GM04504 (cell line): ENCODE measurements at regions not wholly inside any gene's neighbourhood (a gene's known extent, or its start where the extent isn't known, plus 50 kb on each side); places are given as distances from the start of the nearest gene placed in this dataset.
A peak's percentile ranks its signal among the peaks of the same experiment; 100 is the strongest.
"Not testable (repeated sequence)": the region's sequence is repeated elsewhere in the genome, so short reads cannot be mapped to it uniquely, and the experiment has no call there.

Source experiments
- DNase-seq: peaks from one replicate; pipeline ENCODE4 v3.0.0-alpha.2; 2012; ENCODE audit warnings: low read depth

DNA sequence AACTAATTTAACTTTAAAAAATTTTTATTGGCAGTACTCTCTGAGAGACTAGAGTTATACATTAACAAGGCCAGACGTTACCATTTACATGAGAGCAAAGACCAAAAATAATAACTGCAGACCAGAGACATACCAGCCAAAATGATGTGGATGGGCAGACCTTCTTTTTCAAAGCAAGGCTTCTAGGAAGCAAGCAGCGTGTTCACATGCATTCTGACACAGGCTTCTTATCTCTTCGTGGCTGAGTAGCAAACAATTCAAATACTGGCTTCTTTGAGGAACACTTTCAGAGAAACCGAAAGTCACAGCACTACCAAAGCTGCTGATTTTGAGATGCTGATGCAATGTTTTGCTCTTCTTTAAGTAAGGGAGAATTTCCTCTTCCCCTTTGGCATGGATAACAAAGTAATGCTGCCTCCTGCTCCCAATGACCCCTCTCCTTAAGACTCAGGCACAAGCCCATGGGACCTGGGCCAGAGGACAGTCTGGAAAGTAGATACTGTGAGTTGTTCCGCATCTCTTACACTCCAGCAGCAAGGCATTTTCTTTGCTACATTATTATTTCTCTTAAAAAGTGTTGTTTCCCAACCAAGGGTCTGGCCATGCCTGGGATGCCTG, 181.9 kb downstream of the MREG start:
- no peak for DNase-seq

DNA sequence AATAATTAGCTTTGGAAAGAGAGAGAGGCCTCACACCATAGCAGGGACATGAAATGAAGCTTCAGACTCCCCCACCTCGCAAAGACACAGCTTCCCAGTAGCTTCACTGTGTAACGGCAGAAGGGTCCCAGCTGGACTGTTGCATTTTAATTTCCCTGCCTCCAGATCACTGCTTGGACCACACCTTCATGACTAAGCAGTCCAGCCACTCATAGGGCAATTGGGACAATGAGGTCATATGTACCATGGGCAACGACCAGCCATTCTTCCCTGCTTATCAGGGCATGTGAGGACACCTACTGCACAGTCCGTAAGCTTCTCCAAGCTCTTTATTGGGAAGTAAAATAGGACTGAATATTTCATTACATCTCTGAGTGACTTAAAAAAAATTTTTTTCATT, 183.0 kb downstream of the MREG start:
- peak; percentile 50 for DNase-seq

DNA sequence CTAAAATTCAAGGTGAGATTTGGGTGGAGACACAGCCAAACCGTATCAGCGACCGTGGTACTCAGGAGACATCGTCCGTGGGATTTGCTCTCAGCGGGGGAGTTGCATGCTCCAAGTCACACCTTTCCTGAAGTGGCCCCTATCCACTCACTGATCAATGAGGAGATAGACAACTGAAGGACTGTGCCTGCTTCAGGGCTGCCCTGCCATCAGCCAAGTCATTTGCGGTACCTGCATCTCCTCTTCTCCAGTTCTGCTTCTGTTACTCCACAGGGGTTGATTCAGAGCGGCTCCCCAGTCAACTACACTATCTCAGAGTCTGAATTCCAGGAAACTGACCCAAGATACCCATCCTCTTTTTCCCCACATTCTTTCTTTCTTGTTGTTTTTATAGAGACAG, 184.1 kb downstream of the MREG start:
- no peak for DNase-seq

DNA sequence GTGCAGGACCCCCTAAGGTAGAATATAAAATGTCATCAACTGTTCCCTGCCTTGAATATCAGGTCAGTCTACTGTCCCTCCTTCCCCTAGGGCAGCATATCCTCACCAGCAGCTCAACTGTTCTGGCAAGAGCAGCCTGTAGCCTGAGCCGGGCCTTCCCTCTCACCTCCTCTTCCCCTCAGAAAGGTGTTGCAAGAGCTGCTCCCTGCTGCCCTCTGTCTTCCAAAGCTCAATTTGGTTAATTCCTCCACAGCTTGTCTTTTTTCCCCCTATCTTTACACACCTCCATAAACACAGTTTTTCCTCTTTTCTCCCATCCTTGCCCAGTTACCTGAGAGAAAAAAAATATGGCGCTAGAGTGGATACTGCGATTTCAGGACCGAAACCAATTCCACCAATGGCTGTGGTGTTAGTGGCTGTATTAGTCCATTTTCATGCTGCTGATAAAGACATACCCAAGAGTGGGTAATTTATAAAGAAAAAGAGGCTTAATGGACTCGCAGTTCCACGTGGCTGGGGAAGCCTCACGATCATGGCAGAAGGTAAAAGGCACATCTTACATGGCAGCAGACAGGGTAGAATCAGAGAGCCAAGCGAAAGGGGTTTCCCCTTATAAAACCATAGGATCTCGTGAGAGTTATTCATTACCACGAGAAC, 184.7 kb downstream of the MREG start:
- DNase-seq, result peak; percentile 36

DNA sequence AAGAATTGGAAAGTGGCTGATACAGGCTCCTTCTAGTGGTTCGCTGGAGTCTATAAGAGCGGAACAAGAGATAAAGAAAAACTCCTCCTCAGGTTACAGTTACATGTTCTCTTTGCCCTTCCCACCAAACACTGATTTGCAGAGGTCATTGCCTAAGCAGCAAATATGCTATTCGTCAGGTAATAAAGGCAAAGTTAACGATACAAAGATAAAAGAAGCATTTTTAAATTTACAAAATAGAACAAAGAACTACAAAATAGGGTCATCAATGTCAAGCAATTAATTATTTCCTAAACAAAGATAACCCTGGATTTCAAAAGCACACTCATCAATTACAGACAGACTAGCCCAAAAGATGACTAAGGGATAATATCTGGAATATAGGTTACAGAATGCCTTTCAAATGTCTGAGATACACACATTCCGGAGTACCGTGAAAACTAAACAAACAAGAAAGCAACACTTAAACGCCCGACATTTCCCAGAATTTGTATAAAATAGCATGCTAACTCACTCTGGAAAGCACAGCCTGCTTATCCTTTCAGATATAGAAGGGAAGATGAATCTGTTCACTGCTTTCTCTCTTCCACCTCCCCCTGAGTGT, 186.4 kb downstream of the MREG start:
- DNase-seq, result no peak

DNA sequence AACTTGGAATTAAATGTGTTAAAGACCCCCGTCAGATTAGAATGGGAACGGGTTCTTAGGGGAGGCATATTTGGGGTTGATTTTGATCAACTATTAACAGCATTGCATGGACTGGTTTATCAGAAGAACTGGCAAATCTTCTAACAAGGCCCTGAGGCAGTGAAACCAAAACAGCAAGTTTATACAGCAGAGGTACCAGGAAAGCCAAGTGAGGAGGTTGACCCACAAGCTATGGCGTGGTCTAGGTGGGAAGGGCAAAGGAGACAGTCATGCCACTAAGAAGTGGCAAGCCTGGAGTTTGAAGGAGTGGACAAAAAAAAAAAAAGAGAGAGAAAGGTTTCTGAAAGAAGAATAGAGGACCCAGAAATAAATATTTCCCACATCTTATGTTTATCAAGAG, 187.0 kb downstream of the MREG start:
- DNase-seq, result no peak

DNA sequence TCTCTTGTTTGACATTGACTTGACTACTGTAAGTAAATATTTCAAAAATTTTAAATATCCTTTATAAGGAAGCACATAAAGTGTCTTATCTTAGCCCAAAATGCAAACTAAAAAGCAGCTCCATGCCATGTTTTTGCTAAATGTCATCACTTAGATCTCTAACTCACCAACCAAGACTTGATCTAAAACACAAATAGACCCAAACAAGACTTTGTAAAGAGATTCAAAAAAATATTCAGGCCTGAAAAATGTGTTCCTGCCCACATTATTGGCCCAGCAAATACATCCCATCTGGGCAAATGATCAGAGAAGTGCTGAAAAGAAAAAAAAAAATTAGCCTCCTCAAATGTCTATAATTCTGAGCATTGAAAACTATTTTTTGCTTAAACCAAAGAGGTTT, 187.6 kb downstream of the MREG start:
- peak; percentile 52 for DNase-seq

DNA sequence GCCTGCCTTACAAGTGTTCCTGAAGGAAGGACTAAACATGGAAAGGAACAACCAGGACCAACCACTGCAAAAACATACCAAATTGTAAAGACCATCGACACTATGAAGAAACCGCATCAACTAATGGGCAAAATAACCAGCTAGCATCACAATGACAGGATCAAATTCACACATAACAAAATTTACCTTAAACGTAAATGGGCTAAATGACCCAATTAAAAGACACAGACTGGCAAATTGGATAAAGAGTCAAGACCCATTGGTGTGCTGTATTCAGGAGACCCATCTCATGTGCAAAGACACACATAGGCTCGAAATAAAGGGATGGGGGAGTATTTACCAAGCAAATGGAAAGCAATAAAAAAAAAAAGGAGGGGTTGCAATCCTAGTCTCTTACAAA, 192.1 kb downstream of the MREG start:
- DNase-seq, result not testable (repeated sequence)

DNA sequence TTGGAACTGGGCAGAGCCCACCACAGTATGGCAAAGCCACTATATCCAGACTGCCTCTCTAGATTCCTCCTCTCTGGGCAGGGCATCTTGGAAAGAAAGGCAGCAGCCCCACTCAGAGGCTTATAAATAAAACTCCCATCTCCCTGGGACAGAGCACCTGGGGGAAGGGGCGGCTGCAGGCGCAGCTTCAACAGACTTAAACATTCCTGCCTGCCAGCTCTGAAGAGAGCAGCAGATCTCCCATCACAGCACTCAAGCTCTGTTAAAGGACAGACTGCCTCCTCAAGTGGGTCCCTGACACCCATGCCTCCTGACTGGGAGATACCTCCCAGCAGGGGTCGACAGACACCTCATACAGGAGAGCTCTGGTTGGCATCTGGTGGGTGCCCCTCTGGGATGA, 193.6 kb downstream of the MREG start:
- not testable (repeated sequence) for DNase-seq

DNA sequence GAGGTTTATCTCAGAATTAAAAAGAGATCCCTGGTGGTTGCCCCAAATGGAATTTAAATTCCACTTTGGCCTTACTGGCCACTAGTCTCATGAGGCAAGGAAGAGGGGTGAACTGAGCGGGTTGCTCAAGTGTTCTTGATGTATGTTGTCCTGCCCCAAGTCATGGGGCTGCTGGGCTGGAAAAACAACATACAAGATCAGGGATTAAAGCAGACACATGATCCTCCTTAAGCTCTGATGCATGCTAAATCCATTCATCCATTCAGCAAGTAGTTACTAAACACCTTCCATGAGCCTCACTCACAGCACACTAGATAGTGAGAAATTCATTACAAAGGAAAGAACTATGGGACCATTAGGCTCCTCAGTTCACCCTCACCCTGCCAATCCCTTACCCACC, 196.3 kb downstream of the MREG start:
- DNase-seq, result no peak

DNA sequence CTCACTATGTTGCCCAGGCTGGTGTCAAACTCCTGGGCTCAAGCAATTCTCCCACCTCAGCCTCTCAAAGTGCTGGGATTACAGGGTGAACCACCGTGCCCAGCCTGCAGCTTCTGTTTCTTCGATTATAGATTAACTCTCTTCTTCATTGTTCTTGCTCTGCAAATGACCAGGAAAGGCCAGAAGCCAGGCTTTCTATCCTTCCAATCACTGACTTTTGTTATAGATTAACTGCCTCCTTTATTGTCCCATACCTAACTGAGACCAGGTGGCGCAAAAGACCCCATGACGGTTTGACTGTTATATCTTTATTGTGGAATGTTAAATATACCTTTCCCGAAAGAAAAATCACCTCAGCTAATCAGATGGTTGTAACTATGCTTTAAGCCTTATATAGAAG, 196.9 kb downstream of the MREG start:
- DNase-seq, result no peak

DNA sequence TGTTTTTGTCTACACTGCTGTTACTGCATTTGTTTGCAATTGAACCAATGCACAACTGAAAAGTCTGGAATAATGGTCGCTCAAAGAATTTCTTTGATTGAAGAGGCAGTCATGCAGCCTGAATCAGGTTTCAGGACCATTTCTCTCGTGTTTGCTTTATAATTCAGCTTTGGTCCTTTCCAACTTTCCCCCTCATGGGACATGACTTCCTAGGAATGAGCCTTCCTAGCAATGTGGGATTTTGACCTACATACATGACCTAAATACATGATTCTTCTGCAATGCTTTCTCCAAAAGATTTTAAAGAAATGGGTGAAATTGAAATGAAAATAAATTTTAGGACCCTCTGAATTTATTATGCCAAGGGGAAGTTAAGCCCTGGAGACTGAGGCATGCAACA, 197.4 kb downstream of the MREG start:
- no peak for DNase-seq

DNA sequence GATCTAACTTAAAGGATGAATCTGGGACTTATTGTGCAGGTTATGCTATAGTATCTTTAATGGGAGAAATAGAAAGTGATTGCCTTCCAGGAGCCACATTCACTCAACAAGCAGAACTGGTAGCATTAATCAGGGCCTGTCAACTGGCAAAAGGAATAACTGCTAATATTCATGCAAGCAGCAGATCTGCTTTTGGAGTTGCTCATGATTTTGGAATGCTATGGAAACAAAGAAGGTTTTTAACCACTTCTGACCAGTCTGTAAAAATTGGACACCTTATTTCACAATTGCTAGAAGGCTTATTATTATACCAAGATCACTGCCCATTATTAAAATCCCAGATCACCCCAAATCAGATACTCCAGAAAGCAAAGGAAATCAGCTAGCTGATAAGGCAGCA, 200.4 kb downstream of the MREG start:
- DNase-seq, result no peak

DNA sequence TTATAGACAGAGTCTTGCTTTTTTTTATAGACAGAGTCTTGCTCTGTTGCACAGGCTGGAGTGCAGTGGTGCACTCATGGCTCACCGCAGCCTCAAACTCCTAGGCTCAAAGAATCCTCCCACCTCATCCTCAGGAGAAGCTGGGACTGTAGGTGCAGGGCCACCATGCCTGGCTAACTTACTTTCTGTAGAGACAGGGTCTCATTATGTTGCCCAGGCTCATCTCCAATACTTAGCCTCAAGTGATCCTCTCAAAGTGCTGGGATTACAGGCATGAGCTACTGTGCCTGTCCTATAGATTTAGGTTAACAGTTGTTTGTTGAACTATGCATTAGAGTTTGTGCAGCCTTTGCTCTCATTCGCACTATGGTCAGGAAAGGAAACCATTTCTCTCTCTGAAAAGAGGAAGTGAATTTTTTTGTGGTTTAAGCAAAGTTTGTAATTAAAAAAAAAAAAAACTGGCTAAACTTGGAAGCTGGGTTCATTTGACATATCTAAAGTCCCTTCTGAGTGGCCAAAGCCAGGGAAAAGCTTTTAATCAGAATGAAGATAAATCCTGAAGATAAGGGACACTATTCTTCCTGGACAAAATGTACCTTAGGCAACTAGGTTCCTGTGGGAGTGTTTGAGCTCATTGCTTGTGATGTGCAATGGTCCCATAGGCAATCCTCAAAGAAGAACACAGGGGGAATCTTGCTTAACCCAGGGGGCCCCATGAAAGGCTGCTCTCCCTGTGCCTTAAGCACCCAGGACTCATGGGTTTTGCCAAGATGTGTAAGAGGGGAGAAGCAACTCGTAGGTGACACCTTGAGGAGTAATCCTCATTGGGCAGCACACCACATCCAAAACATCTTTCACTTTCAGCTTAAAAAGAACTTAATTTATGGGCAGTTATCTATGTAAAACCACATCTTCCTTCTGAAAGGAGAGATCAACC, 201.7 kb downstream of the MREG start:
- no peak for DNase-seq

DNA sequence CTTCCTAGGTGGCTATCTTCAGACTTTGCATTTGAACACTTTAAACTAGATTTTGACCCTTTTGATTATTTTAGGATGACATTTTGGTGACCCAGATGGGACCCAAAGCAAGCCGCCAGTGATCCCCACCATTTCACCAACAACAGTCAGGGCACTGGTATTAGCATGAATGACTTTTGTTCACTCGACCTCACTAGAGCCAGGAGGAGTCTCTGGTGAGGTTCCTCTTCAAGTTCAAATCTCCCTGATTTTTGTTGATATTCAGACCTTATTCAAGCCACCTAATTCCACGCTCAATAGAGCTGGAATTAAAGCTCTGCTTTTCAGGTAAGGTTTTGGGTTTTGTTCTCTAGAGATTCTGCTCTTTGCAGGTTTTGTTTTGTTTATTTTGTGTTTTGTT, 202.3 kb downstream of the MREG start:
- DNase-seq, result no peak

DNA sequence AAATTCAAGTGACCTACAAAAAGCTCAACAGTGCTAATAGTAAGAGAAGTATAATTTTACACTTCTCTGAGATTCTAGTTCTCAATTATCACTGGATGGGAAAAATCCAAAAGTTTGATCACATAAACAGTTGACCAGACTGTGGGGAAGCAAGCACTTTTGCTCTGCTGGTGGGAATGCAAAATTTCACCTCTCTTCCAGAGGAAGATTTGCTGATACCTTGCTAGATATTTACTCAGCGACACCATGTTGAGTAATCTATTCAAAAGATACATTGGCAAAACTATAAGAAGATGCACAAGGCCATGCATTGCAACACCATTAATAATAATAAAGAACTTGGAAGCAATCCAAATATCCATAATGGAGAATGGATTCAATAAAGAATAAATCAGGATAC, 204.4 kb downstream of the MREG start:
- DNase-seq, result no peak

DNA sequence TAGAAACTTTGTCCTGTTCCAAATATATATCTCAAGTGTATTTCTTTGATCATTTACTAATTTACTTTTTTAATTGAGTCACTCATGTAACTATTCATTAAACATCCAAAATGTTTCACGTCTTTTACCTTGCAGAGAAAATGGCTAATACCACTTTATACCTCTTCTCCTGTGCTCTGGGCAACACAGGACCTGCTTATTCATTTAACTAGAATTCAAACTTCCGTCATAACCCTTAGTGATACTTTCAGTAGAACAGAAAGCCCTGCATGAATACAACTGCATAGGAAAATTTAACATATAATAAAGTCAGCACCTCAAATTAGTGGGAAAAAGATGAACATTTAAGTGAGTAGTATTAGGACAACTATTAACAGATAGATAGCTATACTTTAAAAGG, 205.2 kb downstream of the MREG start:
- DNase-seq, result no peak

DNA sequence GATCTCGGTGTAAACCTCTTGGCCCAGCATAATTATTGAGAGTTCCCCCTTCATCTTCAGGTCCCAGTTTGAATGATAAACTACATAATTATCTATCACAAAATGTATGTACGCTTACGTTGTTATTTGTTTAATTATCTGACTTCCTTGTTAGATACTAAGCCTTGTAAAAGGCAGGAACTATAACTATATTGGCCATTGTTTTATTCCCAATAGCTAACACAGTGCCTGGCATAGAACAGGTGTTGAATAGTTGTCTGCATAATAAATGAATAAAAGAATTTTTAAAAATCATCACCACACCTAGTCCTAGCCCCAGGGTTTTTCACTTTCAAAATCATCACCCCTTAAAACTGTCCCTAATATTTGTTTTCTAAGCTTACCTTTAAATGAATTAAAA, 207.9 kb downstream of the MREG start:
- DNase-seq, result no peak

DNA sequence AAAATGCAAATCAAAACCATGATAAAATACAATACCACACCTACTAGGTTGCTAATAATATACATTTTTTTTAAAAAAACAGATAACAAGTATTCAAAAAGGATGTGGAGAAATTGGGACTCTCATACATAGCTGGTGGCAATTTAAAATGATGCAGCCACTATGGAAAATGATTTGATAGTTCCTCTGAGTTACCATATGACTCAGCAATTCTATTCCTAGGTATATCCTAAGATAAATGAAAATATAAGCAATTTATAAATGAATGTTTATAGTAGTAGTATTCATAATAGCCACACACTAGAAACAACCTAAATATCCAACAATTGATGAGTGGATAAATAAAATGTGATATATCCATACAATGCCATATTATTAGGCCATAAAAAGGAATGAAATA, 210.2 kb downstream of the MREG start:
- no peak for DNase-seq

DNA sequence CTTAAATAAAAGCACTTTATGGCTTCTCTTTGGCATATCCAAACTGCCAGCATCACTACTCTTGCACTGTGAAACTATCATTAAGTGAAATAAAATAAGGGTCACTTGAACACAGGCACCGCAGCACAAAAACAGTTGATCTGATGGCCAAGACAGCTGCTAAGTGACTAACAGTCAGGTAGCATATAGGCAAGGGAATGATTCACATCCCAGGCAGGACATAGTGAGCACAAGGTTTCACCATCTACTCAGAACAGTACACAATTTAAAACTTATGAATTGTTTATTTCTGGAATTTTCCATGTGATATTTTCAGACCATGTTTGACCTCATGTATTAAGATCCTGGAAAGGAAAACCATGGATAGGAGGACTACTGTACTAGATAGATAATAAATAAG, 214.2 kb downstream of the MREG start:
- no peak for DNase-seq

DNA sequence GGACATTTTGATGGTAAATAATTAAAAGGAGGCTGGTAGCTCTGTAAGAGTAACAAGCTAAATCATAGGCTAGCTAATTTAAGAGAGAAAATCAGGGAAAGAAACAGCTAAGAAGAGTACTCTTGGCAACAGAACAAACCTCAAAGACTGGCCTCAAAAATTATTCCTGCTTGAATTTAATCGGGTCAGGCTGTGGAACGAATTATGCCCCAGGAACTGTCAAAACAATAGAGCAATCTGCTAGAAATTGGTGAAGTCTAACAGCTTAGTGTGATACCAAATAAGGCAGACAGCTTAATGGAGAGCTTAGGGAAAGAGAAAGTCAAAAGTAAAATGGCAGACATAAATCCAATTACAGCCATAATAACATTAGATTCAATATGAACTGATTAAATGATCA, 215.7 kb downstream of the MREG start:
- peak; percentile 63 for DNase-seq

DNA sequence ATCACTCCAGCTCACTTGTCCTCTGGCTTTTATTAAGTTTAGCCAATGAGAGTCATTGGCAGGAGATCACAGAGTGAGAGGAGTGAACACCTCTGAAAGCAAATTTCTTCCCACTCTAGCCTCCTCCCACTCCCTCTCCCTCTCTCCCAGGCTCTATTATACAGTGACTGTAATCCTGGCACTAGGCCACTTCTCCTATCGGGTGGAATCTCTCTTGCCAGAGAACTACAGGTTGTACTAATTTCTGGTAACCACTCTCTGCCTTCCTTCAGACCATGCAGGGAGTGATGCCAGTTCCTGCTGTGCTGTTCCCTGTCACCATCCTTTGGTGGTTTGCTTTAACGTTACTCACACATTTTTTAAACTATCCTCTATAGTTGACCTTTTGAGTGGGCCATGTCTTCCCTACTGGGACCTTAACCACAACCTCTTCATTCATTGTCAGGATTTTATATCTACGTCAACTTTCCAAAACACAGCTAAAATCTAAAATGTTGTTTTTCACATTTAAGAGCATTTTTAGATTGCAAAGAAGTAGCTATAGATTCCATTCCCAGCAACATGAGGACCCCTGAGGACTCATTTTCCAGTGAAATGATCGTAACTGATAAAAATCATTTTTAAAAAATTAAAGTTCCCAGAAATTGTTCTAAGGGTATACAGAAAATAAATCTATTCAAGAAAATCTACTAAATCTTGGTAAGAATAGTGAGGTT, 217.1 kb downstream of the MREG start:
- DNase-seq, result peak; percentile 54
